GM13976 (cell line): ENCODE measurements at regions not wholly inside any gene's neighbourhood (a gene's known extent, or its start where the extent isn't known, plus 50 kb on each side); places are given as distances from the start of the nearest gene placed in this dataset.

Experiments
- DNase-seq: peaks from one replicate; pipeline ENCODE4 v3.0.0; 2012; ENCODE audit warnings: low spot score
- CTCF ChIP-seq: IDR thresholded peaks from 2 replicates; pipeline ENCODE4 v1.5.1; 2012; ENCODE audit warnings: borderline replicate concordance, mild to moderate bottlenecking; ENCODE audit not compliant: insufficient read depth; ENCODE audit errors: extremely low read depth, missing control alignments, control extremely low read depth
- in situ Hi-C: fragments of 300-500 bp; cut with MboI; formaldehyde crosslinking; loops from one replicate; pipeline ENCODE4 v1.12.0; 2022; ENCODE audit warnings: low sequenced_read_pairs, mixed read lengths, inconsistent platforms; ENCODE audit not compliant: unreplicated experiment

DNA sequence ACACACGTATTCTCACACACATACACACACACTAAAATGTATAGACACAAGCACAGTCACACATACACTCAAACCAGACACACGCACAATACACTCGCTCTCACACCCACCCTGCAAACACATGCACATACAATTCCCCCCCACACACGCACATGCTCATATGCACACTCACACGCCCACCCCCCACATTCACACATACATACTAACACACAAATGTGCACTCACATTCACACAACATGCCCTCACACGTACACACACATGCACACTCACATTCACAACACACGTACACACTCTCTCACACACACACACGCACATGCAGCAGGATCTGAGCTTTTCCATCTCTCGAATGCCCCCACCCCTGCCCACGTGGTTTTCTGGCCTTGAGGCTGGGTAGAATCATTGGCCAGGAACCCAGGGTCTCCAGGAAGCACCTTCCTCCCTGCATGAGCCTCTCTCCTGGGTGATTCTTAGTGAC, 589.7 kb downstream of the PTPRU start:
- no peak for TF ChIP-seq CTCF
- in situ Hi-C loops: no loop called here
- DNase-seq: no peak

DNA sequence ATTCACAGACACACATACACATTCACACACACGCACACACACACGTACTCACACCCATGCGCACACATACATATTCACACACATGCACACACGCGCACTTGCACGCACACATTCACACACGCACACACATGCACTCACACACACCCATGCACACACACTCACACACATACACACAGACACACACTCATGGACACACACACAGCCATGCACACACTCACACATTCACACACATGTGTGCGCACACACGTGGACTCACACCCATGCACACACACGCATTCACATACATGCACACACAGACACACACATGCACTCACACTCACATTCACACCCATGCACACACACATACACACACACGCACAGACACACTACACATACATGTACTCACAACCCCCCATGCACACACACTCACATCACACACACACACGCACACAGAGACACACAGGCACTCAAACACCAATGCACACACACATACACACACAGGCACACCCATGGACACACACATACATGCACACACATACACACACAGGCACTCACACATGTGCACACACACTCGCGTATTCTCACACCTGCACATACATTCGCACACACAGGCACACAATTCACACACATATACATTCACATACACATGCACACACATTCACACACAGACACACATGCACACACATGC, 589.1 kb downstream of the PTPRU start:
- in situ Hi-C loops: no loop called here
- DNase-seq: no peak
- no peak for TF ChIP-seq CTCF

GRCh38 chr1:29824511-29825273, 588.4 kb downstream of the PTPRU start:
- DNase-seq: no peak
- in situ Hi-C loops: no loop called here
- no peak for TF ChIP-seq CTCF

- no peak for TF ChIP-seq CTCF
Measured at GRCh38 chr1:29824025-29824424, 587.7 kb downstream of the PTPRU start.

DNA sequence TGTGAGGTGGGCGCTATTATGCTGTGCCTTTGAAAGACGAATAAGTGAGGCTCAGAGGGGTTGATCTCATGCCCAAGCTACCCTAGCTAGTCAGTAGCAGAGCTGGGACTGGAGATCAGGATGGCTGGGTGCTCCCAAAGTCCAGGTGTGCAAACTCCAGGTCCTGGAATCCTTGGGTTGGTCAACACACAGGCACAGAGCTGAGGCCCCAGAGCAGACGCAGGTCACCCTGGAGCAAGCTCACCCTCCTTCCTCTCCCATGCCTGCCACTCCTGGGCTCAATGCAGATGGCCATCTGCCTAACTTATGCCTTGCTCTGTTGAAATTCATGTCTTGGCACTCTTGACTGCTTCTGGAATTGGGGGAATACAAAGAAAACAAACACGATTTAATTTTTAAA, 587.2 kb downstream of the PTPRU start:
- no peak for DNase-seq
- TF ChIP-seq CTCF: no peak
- in situ Hi-C loops: no loop called here

More at GRCh38 chr1:29824025-29824424, 587.7 kb downstream of the PTPRU start:
- no peak for DNase-seq
- in situ Hi-C loops: no loop called here

DNA sequence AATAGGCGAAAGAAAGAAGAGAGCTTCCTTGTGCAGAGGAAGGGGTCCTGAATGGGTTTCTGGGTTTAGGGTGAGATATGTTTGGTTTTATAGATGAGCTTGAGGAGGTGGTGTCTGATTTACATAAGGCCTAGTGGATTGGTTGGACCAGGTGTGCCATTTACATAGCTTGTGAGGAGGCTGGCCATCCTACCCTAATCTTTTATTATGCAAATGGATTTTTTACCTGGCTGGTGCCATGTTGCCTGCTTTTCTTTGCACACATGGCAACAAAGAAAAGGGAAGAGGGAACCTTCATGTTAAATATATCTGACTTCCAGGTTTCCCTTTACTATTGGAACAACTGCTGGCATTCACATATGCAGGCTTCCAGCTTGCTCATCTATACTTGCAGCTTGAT, 585.3 kb downstream of the PTPRU start:
- in situ Hi-C loops: no loop called here
- no peak for DNase-seq
- TF ChIP-seq CTCF: no peak
